SK-MEL-5 (cell line): ENCODE measurements at regions not wholly inside any gene's neighbourhood (a gene's known extent, or its start where the extent isn't known, plus 50 kb on each side); places are given as distances from the start of the nearest gene placed in this dataset.
A peak's percentile ranks its signal among the peaks of the same experiment; 100 is the strongest.

ENCODE experiments used
- DNase-seq: peaks from one replicate; pipeline ENCODE4 v3.0.0-alpha.2; 2016; ENCODE audit warnings: low read depth, low spot score
- in situ Hi-C: cut with HindIII; loops from 2 replicates; pipeline ENCODE4 v1.10.0; 2016; ENCODE audit warnings: low sequenced_read_pairs, high pct_unique_total_duplicates, low pct_unique_long_range_greater_than_20kb

DNA sequence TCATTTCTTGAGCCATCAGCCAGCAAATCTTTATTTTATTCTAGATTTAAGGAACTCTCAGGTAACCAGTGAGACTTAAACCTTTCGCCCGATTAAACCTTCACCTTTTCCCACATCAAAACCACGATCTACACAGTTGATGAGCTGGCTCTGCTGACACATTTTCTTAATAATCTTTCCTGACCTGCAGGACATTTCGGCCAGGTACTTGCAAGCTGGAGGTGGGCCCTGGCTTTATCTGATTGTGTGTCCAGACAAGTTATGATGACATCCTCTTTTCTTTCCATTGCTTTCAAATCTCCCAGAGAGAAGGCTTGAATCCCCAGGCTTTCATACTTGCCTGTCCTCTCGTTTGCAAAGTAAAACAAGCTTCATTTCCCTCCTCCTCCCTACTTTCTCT is 144.2 kb downstream of the EFNB2 start:
- in situ Hi-C loops: no loop called here
- DNase-seq: no peak

DNA sequence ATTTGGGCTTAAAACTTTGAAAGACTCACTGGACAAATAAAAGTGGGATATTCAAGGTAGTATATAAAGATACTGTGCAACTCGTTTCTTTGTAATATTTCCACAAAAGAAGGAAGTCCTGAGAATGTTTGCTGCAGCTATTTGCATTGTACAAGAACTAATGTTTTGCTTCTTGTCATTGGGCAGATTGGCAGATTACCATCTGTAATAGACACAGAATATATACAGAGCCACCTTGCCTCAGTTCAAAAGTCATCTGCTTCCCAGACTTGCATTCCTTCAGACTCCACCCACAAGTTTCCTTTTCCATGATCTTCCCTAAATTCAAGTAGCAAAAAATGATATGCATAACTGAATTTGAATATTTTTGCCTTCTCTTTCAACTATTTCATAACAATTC is 145.1 kb downstream of the EFNB2 start:
- DNase-seq: no peak
- in situ Hi-C loops: no loop called here

DNA sequence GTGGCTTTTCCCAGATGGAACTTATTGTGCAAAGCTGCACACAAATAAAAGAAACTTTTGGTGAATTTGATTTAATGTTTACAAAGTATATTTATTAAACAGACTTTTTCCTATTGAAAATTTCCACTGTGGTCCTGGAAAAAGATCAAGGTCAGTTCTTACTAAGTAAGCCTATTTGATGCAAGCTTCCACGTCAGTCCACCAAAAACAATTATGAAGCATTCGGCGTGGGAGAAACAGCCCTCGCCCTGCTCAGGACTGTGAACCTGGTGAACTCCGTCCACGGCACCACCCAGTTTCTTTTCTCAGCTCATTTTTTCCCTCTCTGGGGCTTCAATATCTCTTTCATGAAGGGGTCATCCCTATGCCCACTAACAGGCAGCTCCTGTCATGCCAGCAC is 149.8 kb downstream of the EFNB2 start:
- no peak for DNase-seq
- in situ Hi-C loops: no loop called here

DNA sequence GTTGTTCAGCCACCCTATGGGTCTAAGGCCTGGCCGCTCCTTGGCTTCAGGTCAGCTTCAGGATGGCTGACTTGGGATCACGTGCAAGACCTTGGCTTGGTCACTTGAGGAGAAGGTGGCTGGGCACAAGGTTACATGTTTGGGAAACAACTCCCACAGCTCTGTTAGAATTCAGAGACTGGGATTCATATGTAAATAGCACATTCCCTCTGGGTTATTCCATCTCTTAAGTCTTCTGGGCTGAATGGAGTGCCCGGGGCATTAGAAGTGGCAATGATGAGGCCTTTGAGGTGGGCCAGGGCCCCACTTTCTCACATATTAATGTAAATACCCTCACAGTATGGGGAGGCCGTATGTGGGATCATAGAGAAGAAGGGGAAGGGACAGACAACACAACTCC is 150.9 kb downstream of the EFNB2 start:
- no peak for DNase-seq
- in situ Hi-C loops: no loop called here

DNA sequence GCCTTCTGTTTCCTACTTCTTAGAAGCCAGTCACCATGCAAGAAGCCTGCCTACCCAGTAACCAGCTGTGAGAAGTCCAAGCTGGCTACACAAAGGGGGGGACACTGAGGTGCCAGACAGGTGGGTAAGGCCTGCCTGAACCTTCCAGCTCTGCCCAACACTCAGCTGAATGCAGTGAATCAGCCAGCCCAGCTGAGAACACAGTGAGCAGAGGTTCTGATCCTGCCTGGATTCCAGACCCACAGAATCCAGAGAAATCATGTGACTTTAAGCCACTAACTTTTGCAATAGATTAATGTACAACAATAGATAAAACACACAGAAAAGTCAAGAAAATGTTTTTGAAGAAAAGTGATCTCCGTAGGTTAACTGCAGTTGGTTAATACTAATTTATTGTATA is 151.7 kb downstream of the EFNB2 start:
- in situ Hi-C loops: no loop called here
- DNase-seq: no peak

DNA sequence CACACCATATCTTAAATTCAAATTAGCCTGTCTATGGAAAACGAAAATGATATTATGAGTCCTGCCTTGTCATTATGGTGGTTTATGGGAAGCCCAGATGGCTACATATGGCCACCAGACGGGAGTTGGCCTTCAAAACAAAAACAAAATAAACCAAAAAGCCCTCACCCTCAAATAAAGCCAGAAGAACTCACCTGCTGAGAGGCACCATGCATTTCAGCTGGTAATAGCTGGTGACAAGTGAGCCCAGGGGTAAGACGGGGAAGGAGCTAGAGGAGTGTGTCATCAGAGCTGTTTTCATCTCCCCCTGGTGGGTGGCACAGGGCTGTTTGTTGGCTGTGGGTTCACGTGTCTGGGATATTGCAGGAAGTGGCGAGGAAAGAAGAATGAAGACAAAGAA is 152.9 kb downstream of the EFNB2 start:
- DNase-seq: peak; percentile 10
- in situ Hi-C loops: no loop called here

DNA sequence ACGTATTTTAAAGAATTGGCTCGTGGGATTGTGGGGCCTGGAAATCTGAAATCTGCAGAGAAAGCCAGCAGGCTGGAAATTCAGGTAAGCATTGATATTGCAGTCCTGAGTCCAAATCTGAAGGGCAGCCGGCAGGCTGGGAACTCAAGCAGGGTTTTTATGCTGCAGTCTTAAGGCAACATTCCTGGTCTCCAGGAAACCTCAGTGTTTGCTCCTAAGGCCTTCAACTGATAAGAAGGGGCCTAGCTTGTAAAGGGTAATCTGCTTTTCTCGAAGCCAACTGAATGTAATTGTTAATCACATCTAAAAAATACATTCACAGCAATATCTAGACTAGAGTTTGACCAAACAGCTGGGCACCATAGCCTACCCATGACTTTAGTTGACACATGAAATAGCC is 154.4 kb downstream of the EFNB2 start:
- in situ Hi-C loops: no loop called here

DNA sequence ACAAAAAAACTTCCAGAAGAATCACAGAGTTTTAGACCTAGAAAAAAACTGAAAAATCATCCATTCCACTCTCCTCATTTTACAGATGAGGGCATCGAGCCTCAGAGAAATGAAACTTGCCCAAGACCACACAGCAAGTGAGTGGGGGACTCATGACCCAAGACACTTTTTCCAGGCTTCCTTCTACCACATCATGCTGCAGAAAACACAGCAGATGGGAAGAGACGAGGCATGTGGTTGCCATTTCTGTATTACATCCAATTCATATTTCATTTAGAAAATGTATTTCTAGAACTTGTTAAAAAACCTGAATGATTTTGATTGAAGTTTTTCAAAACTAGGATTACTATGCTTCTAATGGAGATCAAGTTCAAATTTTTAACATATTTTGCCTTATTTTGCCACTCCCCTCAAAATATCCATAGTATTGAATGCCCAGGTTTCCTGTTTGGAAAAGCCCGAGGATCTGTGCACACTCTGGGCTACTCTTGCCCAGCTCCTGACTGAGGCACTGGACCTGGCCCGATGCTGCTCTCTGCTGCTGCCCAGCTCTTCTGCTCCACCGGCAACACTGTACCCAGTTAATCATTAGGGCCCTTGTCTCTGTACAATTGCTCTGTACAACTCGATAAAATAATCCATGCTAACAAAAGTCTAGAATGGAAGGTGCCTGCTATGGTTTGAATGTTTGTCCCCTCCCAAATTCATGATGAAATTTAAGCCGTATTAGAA is 157.4 kb downstream of the EFNB2 start:
- DNase-seq: no peak
- in situ Hi-C loops: no loop called here

More for the DNA sequence above, 154.4 kb downstream of the EFNB2 start:
- DNase-seq: no peak

DNA sequence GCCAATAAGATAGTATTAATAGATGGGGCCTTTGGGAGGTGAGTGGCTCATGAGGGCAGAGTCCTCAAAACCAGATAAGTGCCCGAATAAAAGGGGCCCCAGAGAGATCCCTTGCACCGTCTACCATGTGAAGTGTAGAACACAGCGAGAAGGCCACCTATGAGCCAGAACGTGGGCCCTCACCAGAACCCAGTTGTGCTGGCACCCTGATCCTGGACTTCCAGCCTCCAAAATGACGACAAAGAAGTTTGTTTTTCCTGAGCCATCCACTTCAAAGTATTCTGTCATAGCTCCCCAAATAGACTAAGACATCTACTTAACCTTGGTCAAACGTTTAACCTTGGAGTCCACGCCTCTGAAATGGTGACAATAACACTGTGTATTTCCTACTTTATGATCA is 158.1 kb downstream of the EFNB2 start:
- no peak for DNase-seq
- in situ Hi-C loops: no loop called here

DNA sequence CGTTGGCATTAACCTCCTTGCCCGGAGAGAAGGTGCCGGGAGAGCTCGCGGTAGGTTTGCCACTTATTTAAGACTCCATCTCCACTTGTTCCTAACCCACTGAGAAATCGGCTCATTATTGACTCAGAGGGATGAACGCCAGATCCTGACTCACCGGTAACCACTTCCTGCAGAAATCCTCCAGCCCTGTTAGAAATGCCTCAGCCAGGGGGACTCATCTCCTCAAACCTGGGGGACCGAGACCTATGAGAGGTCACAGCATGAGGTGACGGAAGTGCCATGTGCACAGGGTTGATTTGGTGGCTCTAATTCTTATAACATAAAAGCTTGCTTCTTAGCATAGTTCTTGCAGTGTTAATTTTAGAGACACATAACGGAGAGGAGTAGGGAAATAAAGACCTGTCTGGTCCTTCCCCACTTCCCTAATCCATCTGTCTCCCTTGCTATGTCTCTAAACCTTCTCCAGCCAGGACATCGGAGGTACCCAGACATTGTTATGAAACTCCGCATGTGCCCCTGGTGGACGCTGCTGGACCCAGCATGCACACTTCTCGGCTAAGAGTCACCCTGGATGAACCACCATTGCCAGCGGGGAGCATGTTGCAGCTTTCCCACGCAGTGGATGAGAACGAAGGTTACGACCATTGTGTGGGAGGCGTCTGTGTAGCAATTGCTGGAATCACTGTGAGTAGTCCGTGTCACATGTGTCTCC is 158.9 kb downstream of the EFNB2 start:
- DNase-seq: peak; percentile 34
- in situ Hi-C loops: no loop called here

DNA sequence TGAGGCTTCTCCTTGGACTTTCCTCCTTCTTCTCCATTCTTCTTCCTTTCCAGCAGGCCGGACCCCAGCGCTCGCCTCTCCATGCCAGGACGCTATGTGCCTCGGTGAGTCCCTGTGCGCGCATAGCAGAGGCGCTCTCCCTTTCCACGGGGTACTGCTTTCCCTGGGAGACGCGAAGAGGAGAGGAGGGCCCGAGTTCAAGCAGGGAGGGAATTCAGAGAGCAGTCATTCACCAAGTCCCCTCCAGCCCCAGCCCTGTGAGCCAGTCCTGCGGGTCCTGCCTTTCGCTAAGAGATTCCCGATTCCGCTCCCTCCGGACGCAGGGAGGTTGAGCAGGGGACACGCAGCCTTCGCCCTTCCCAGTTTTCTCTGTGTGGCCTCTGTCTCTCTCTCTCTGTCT is 160.4 kb downstream of the EFNB2 start:
- no peak for DNase-seq
- in situ Hi-C loops: no loop called here

DNA sequence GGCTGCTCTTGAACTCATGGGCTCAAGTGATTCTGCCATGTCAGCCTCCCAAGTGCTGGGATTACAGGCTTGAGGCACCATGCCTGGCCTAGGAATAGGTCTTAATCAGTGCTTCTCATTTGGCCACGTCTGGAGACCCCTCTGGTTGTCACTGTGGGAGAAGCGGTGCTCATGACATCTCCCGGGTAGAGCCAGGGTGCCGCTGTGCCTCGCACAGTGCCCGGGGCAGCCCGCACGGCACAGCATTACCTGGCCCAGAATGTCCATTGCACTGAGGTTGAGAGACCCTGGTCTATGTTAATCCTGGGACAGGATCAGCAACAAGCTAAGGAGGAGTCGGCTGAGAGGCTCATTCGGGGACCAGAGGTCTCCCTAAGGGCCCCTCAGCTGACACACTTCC is 160.8 kb downstream of the EFNB2 start:
- in situ Hi-C loops: no loop called here
- DNase-seq: no peak

DNA sequence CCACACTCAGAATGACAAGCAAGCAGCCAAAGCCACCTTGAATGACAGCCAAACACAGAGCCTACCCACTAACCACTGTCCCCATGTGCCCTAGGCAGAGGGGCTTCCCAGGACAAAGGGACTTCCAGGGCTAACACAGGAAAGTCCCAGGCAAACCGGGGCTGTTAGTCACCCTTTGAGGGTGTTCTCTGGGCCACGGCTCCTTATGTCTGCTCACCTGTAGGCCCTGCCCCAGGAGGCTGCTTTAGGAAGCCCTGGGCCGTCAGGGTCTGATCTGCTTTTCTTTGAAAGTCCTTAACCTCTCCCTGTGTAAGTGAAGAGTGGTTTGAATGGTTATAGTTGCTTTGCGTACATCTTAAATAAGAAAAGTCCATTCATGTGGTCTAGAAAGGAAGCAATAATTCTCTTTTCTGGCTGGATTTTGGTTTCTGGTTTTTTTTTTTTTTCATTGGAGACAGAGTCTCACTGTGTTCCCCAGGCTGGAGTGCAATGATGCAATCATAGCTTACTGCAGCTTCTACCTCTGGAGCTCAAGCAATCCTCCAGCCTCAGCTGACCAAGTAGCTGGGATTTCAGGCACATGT is 161.4 kb downstream of the EFNB2 start:
- in situ Hi-C loops: no loop called here
- DNase-seq: peak; percentile 54

DNA sequence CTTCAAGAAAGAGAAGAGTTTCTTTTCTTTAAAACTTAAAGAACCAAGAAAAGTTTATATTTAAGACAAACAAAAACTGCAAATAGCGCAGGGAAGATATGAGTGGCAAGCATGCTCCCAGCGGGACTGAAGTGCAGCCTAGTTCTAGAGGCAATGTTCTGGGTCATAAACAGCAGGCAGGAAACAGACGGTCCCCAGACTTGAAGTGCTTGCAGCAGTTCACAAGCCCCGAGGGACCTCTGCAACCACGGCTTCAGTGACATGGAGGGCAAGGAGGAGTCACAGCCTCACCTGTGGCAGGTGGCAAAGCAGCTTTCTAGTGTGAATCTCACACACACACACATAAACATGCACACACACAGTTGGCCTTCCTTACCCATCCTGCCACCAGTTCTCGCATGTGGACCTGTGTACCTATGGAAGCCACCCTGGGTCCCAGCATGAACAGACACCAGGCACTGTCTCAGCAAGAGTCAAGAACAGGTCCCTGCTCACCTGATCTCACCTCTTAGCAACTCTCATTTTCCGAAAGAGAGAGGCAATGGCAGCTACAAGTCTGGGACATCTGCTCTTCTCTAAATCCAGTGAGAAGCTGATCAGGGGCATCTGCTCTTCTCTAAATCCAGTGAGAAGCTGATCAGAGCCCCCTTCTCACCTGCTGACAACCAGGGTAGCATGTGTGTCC is 162.0 kb downstream of the EFNB2 start:
- in situ Hi-C loops: no loop called here

DNA sequence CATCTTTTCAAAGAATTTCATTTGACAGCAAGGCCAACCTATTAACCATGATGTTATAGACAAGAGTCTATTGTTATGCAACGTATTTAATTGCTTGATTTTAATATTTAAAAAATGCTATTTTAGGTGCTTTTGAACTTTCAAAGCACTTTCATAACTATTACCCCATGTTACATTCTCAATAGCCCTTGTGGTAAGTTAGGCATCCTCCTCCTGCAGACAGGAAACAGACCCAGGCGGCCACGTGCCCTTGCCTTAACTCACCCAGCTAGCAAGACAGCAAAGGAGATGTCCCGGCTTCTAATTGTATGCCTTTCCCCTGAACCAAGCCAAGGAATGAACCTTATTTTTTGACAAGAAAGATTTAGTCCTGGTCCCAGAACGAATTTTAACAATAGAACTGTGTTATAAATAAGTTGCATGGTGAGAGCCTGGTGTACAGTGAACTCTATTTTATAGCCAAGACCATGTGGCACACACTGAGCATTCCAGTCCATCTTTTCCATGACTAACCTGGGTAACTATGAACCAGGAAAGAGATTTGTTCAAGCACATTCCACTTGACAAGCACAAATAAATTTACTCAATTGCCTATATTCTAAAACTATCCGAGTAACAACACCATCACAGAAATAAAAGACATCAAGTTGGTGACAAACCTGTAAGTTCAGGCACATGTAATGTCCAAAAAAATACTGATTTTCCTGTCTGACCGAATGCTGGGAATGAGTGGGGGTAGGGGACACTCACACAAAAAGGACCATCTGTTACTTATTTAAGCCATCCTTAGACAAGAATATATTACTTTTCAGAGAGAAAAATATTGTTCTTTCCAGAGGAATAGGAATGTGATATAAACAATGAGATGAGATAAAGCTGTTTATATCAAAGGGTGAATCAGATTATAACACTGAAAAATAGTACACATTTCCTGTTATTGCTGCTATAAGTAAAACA is 163.0 kb downstream of the EFNB2 start:
- in situ Hi-C loops: no loop called here
- DNase-seq: no peak

More for the DNA sequence above, 162.0 kb downstream of the EFNB2 start:
- no peak for DNase-seq

DNA sequence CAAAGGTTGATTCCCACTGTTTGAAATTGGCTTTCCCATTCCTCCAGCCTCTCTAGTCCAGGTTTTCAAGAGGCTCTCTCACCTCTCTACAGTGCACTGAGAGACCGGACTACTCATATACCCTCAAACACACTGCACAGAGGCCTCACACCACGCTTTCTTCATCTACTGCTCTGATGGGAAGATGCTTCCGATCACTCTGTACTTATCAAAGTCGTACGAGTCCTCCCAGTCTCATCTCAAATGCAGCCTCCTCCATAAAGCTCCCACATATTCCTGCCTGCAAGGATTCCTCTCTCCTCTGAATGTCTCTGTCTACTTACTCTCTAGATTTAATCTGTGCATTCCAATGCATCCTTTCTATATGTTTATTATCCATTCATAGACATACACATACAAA is 164.4 kb downstream of the EFNB2 start:
- in situ Hi-C loops: no loop called here
- DNase-seq: no peak

DNA sequence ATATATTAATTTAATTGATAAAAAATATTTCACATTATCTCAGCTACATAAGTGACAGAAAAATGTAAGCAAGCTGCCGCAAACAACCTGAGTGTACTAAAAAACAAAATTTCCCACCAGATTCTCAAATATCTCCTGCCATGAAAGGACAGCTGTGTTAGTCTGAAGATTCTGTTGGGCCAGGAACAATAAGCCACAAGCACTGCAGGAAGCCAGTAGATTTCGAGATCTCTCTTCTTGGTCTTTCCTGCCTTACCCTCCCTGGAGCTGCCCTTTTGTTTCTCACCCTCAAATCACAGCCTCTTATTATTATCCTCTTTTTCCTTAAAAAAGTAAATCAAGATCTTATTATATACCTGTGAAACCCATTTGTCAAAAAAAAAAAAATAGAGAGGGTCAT is 165.6 kb downstream of the EFNB2 start:
- in situ Hi-C loops: no loop called here
- DNase-seq: no peak
